NT2/D1 (cell line): ENCODE measurements at regions not wholly inside any gene's neighbourhood (a gene's known extent, or its start where the extent isn't known, plus 50 kb on each side); places are given as distances from the start of the nearest gene placed in this dataset.

Source experiments
- DNase-seq: peaks from one replicate; pipeline ENCODE4 v3.0.0-alpha.2; 2011; ENCODE audit warnings: low read depth, low spot score
- H3K27me3 ChIP-seq: 2 replicates; pipeline ENCODE4 v1.6.0; 2011; ENCODE audit warnings: mild to moderate bottlenecking; ENCODE audit not compliant: insufficient read length, insufficient read depth
- H3K36me3 ChIP-seq: 2 replicates; pipeline ENCODE4 v1.6.1; 2011; ENCODE audit warnings: mild to moderate bottlenecking, low read length, mixed read lengths; ENCODE audit not compliant: insufficient read depth, insufficient read length
- H3K4me1 ChIP-seq: 2 replicates; pipeline ENCODE4 v1.5.1; 2011; ENCODE audit not compliant: insufficient read depth, insufficient read length
- H3K4me3 ChIP-seq: 2 replicates; pipeline ENCODE4 v1.5.1; 2011; ENCODE audit warnings: low read depth; ENCODE audit not compliant: insufficient read length
- H3K9ac ChIP-seq: 2 replicates; pipeline ENCODE4 v1.6.0; 2011; ENCODE audit warnings: low read depth; ENCODE audit not compliant: insufficient read length
- H3K9me3 ChIP-seq: 2 replicates; pipeline ENCODE4 v1.5.1; 2011; ENCODE audit warnings: mild to moderate bottlenecking, low read length; ENCODE audit not compliant: insufficient read depth
- SUZ12 ChIP-seq: IDR thresholded peaks from 2 replicates; pipeline ENCODE4 v1.6.1; 2011; ENCODE audit not compliant: insufficient read length, insufficient read depth; ENCODE audit errors: extremely low read depth
- YY1 ChIP-seq: IDR thresholded peaks from 2 replicates; pipeline ENCODE4 v1.6.1; 2011; ENCODE audit not compliant: insufficient read length, insufficient read depth
- ZNF274 ChIP-seq: IDR thresholded peaks from 2 replicates; pipeline ENCODE4 v1.6.1; 2011; ENCODE audit warnings: mild to moderate bottlenecking, low read depth, low read length

DNA sequence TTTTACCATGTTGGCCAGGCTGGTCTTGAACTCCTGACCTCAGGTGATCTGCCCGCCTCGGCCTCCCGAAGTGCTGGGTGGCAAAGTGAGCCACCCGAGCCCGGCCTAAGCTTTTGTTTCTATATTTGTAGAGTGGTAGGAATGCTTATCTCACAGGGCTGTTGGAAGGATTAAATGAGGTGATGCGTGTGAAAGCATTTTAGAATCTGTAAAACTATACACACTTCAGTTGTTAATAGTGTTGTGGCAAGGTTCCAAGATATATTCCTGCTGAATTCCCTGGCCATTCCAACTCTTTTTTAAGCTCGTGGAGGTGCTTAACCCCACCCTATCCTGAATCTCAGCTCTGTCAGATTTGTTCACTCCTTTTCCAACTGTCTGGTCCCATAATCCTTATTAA, 89.9 kb upstream of the AKIRIN2 start:
- Histone ChIP-seq H3K4me3 (no peak overlapping the region), H3K9me3 (no peaks in the 10 kb centered on the region), H3K27me3 (no peaks in the 10 kb centered on the region), H3K36me3 (no peaks in the 10 kb centered on the region), H3K9ac (no peak overlapping the region), H3K4me1 (no peaks in the 10 kb centered on the region)
- TF ChIP-seq YY1 (no peak), SUZ12 (no peak), ZNF274 (no peak)
- no peak for DNase-seq

DNA sequence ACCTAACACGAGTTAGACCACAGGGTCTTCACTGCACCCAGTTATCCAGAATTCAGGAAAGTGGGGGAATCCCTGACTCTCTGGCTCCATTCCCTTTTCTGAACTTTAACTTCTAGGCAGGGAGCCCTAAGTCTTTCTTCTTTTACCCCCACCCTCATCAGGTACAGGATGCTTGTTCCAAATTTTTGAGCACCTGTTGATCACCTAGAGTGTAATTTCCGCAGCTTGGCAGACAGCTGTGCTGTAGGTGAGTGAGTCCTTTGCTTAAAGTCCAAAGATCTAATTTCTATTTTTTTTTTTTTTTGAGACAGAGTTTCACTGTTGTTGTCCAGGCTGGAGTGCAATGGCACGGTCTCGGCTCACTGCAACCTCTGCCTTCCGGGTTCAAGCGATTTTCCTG, 89.5 kb upstream of the AKIRIN2 start:
- no peaks in the 10 kb centered on the region for H3K36me3 ChIP-seq
- no peaks in the 10 kb centered on the region for H3K9me3 ChIP-seq
- H3K27me3 ChIP-seq = no peaks in the 10 kb centered on the region
- TF ChIP-seq ZNF274 = no peak
- DNase-seq = no peak
- no peaks in the 10 kb centered on the region for H3K4me1 ChIP-seq
- H3K4me3 ChIP-seq = no peak overlapping the region
- H3K9ac ChIP-seq = no peak overlapping the region

DNA sequence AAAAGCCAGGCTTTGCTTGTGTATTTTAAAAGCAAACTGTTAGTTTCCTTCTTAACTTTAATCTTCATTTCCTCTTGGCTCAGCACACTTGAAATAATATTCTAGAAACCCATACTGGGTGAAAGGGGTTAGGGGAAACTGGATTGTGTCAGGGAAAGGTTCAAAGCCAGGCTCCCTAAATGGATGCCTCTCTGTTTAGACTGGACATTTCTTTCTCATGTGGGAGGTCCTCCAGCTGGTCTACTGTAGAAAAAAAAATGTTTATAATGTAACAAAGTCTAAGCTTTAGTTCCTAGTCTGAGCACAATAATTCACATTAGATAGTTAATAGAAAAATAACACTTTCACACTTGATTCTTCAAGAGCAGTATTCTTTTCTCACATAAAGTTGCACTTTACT, 89.0 kb upstream of the AKIRIN2 start:
- no peak for DNase-seq
- no peaks in the 10 kb centered on the region for H3K27me3 ChIP-seq
- H3K9me3 ChIP-seq = no peaks in the 10 kb centered on the region
- H3K36me3 ChIP-seq = no peaks in the 10 kb centered on the region
- no peaks in the 10 kb centered on the region for H3K4me1 ChIP-seq
- H3K4me3 ChIP-seq = no peak overlapping the region
- TF ChIP-seq ZNF274 = no peak
- TF ChIP-seq YY1 = no peak
- H3K9ac ChIP-seq = no peak overlapping the region

DNA sequence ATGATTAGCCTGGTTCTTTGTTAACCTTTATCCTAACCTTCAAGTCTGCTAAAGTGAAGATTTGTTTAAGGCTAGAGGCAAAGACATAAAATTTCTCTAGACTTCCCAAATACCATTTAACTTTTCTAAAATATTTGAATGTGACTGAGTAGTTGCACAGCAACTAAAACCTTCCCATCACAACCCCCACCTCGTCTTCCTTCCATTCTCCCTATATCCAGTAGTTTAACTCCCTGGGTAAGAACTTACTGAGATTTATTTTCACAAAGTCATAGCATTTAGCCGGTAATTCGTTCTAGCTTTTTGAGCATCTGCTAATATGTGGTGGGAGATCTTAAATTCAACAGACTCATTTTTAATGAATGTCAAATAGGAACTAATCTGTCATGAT, 87.9 kb upstream of the AKIRIN2 start:
- Histone ChIP-seq H3K4me1 (no peaks in the 10 kb centered on the region), H3K9ac (no peak overlapping the region), H3K9me3 (peaks cover 9% of the 10 kb centered on the region; the same call in 1 of the 2 replicates), H3K36me3 (no peaks in the 10 kb centered on the region), H3K27me3 (no peaks in the 10 kb centered on the region), H3K4me3 (no peak overlapping the region)
- DNase-seq = no peak
- TF ChIP-seq SUZ12 (no peak), YY1 (no peak), ZNF274 (no peak)

DNA sequence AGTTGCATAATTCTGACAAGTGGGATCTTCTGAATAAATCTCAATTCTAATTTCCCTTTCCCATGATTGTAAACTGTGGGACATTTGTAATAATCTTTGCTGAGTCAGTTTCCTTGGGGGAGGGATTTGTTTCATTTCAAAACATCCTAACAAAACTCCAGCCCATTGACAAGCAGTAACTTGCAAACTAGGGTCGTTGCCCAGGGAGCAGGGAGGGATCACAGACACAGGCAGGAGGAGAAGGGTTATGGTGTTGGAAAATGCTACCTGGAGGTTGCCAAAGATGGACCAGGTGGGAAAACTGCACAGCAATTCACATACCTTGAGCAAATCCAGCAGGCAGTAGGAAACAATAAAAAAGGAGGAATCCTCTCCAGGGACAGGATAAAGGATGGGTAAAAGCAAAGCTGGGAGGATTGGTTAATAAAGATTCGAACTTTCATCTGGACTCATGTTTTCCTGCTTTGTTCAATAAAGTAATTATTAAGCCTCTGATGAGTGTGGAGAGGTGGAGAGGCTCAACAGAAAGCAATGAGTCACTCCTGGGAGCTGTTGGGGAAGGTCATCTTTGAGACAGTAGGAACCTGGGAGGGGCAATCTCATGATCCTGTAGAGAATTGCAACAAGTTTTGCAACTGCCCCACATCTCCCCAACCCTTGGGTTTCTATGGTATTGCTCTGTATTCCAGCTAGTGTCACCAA, 87.3 kb upstream of the AKIRIN2 start:
- Histone ChIP-seq H3K4me1 (no peaks in the 10 kb centered on the region), H3K4me3 (no peak overlapping the region), H3K36me3 (no peaks in the 10 kb centered on the region), H3K27me3 (no peaks in the 10 kb centered on the region), H3K9ac (no peak overlapping the region), H3K9me3 (peaks cover 11% of the 10 kb centered on the region; the same call in 1 of the 2 replicates)
- TF ChIP-seq ZNF274 = no peak
- TF ChIP-seq SUZ12 = no peak
- TF ChIP-seq YY1 = no peak
- no peak for DNase-seq

DNA sequence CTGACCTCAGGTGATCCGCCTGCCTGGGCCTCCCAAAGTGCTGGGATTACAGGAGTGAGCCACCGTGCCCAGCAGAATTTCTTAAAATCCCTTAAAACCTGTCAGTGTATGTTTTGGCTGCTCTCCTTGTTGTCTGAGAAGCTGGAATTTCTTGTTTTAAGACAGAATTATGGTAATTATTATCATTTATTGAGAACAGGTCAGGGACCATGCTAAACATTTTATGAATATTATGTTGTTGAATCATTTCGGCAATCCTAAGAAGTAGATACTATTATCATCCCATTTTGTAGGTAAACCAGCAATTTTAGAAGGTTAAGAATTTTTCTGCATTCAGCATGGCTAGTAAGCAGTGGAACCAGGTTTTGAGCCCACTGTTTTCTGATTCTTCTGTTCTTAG, 86.1 kb upstream of the AKIRIN2 start:
- H3K27me3 ChIP-seq = no peaks in the 10 kb centered on the region
- no peak for DNase-seq
- H3K36me3 ChIP-seq = no peaks in the 10 kb centered on the region
- H3K4me1 ChIP-seq = no peaks in the 10 kb centered on the region
- TF ChIP-seq SUZ12 (no peak), ZNF274 (no peak), YY1 (no peak)
- H3K9ac ChIP-seq = no peak overlapping the region
- H3K9me3 ChIP-seq = peaks cover 11% of the 10 kb centered on the region; the same call in 1 of the 2 replicates
- no peak overlapping the region for H3K4me3 ChIP-seq

DNA sequence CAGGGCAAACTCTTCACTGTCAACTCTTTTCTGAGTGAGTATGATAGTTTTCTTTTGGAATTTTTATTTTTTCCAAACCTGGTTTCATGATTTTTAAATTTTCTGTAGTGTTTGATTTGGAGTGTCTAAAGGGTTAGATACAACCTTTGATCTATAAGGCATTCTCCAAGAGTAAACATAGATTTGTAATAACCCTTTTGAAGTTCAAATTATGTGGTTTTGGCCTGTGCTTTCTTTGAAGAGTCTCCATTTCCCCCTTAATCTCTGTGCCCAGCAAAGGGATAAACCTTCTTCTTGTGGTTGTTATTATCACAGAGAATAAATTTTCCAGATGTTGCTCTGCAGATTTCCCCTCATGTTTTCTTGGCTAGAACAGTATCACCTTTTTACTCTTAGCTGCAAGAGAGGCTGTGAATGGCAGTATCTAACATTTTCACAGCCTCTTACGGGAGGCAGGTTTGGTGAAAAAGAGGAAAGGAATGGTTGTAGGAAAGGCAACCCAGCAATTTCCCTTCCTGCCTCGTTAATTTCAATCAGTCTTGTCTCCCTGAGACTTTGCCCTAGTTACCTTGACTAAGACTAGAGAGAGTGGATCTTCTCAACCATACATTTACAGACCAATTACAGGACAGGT, 83.3 kb upstream of the AKIRIN2 start:
- Histone ChIP-seq H3K27me3 (no peaks in the 10 kb centered on the region), H3K9me3 (peaks cover 11% of the 10 kb centered on the region; the same call in 1 of the 2 replicates), H3K9ac (no peak overlapping the region), H3K36me3 (no peaks in the 10 kb centered on the region), H3K4me1 (no peaks in the 10 kb centered on the region), H3K4me3 (no peak overlapping the region)
- TF ChIP-seq ZNF274 = no peak
- TF ChIP-seq SUZ12 = no peak
- TF ChIP-seq YY1 = no peak
- DNase-seq = no peak
